ENCODE measurements at regions not wholly inside any gene's neighbourhood (a gene's known extent, or its start where the extent isn't known, plus 50 kb on each side); places are given as distances from the start of the nearest gene placed in this dataset.

DNA sequence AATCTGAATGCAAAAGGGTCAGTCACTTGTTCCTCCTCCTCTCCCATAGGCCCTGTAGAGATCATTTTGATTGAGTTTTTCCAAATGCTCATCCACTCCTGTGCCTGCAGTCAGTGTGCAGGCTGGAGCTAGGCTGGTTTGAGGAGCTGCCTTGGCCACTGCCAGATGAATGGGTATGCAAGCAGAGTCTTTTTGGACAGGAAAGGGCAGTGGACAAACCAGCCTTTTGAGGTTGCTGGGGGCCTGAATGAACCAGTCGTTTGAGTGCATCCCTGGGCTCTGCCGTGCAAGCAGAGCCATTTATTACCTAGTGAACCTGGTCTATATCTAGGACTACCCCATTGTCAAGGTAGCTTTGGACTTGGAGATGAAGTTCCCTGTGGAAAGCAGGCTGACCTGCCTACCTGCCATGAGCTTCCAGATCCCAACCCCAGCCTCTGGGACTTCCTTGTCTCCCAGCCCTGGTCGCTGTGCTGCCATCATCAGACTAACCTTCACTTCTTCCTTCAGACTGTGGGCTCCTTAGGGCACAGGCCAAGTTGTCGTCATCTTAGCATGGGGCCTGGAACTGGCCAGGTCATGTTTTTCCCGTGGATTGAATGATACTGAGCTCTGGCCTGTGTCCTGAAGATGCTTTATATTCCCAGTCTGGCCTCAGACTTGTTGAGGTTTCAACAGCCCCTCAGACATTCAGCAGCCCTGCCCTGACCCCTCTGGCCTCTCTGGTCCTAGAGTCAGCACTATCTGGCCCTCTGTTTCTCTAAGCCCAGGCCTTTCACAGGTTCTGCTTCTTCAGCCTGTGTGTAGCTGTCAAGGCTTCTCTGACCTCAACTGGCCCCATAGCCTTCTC lies 55.5 kb upstream of the PRR23C start:
- Histone ChIP-seq H3K4me3 (no peak overlapping the region), H3K79me2 (ENCODE audit: control insufficient read depth, insufficient read depth, low read length) (no peaks in the 10 kb centered on the region), H3K27me3 (replicated peaks in 1 of 2; ENCODE audit: control insufficient read depth in 2 of 2, insufficient read depth in 2 of 2, low read length in 1 of 2) (no peaks in the 10 kb centered on the region), H3K4me1 (ENCODE audit: control insufficient read depth, insufficient read depth, low read length) (no peaks in the 10 kb centered on the region), H3K9me3 (replicated peaks; ENCODE audit: control insufficient read depth, insufficient read depth, low read length) (no peaks in the 10 kb centered on the region), H3K9ac (ENCODE audit: control insufficient read depth, insufficient read depth, low read length) (no peak overlapping the region), H3K27ac (ENCODE audit: control insufficient read depth, insufficient read depth) (no peak overlapping the region), H3K4me2 (ENCODE audit: control insufficient read depth, insufficient read depth) (no peak overlapping the region), H2AFZ (ENCODE audit: control insufficient read depth, low read depth, low read length) (no peak overlapping the region), H3K36me3 (ENCODE audit: control insufficient read depth in 2 of 2, insufficient read depth in 2 of 2, low read length in 1 of 2) (no peaks in the 10 kb centered on the region), H4K20me1 (ENCODE audit: control insufficient read depth, insufficient read depth) (no peaks in the 10 kb centered on the region)
- ChIA-PET RAD21 (ENCODE audit: unreplicated experiment) (no interaction called here), SMC1A (ENCODE audit: uncharacterized antibody, unreplicated experiment) (no interaction called here), CTCF (interaction anchor here (5.5 kb wide), 1 partner anchor 12 kb away, joined by 24 read pairs; no protein-coding TSS in a partner anchor), POLR2A (no interaction called here)
- in situ Hi-C loops (cut with MboI) (loop anchor here (10.0 kb wide), 1 partner anchor 215 kb away; no protein-coding TSS in a partner anchor), intact Hi-C loops (cut with micrococcal nuclease; ENCODE audit: unreplicated experiment) (loop anchor here (10.0 kb wide), 1 partner anchor 155 kb away; the partner anchor contains the start of genes FOXL2 and FOXL2NB)
- DNase-seq (ENCODE audit: low read depth, low spot score) (no peak), ATAC-seq (no peak), FAIRE-seq (no peak)
- 1% methylated on average over 5 of the region's 5 CpGs for WGBS (ENCODE audit: insufficient coverage, insufficient replicate concordance, low lambda C conversion rate, missing lambda C conversion rate)
- no TSS peak for BruUV-seq (replicated peaks)
- TF ChIP-seq NBN (IDR thresholded peaks at IDR 0.05) (no peak), ZNF687 (IDR thresholded peaks at IDR 0.05) (no peak), ZNF274 (IDR thresholded peaks at IDR 0.05; ENCODE audit: insufficient read depth, insufficient read length) (no peak), HDGF (IDR thresholded peaks at IDR 0.05) (no peak), HDAC2 (IDR thresholded peaks at IDR 0.05) (no peak), NFYA (IDR thresholded peaks at IDR 0.05; ENCODE audit: borderline replicate concordance, low read depth, low read length) (no peak), CREB1 (IDR thresholded peaks at IDR 0.05; ENCODE audit: low read depth) (no peak), KLF5 (IDR thresholded peaks at IDR 0.05; ENCODE audit: partially characterized antibody) (no peak), RCOR1 (conservative IDR thresholded peaks at IDR 0.05; ENCODE audit: low read depth, low read length) (no peak), TCF3 (IDR thresholded peaks at IDR 0.05; ENCODE audit: borderline replicate concordance, insufficient read depth, low read depth, low read length) (no peak), ZNF217 (IDR thresholded peaks at IDR 0.05) (no peak)
- TF ChIP-seq, protein P1, sequence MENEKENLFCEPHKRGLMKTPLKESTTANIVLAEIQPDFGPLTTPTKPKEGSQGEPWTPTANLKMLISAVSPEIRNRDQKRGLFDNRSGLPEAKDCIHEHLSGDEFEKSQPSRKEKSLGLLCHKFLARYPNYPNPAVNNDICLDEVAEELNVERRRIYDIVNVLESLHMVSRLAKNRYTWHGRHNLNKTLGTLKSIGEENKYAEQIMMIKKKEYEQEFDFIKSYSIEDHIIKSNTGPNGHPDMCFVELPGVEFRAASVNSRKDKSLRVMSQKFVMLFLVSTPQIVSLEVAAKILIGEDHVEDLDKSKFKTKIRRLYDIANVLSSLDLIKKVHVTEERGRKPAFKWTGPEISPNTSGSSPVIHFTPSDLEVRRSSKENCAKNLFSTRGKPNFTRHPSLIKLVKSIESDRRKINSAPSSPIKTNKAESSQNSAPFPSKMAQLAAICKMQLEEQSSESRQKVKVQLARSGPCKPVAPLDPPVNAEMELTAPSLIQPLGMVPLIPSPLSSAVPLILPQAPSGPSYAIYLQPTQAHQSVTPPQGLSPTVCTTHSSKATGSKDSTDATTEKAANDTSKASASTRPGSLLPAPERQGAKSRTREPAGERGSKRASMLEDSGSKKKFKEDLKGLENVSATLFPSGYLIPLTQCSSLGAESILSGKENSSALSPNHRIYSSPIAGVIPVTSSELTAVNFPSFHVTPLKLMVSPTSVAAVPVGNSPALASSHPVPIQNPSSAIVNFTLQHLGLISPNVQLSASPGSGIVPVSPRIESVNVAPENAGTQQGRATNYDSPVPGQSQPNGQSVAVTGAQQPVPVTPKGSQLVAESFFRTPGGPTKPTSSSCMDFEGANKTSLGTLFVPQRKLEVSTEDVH (IDR thresholded peaks at IDR 0.05; ENCODE audit: low read depth, partially characterized antibody): no peak
- TF ChIP-seq, protein P2, sequence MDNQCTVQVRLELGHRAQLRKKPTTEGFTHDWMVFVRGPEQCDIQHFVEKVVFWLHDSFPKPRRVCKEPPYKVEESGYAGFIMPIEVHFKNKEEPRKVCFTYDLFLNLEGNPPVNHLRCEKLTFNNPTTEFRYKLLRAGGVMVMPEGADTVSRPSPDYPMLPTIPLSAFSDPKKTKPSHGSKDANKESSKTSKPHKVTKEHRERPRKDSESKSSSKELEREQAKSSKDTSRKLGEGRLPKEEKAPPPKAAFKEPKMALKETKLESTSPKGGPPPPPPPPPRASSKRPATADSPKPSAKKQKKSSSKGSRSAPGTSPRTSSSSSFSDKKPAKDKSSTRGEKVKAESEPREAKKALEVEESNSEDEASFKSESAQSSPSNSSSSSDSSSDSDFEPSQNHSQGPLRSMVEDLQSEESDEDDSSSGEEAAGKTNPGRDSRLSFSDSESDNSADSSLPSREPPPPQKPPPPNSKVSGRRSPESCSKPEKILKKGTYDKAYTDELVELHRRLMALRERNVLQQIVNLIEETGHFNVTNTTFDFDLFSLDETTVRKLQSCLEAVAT (IDR thresholded peaks at IDR 0.05): no peak
- TF ChIP-seq, protein P3, sequence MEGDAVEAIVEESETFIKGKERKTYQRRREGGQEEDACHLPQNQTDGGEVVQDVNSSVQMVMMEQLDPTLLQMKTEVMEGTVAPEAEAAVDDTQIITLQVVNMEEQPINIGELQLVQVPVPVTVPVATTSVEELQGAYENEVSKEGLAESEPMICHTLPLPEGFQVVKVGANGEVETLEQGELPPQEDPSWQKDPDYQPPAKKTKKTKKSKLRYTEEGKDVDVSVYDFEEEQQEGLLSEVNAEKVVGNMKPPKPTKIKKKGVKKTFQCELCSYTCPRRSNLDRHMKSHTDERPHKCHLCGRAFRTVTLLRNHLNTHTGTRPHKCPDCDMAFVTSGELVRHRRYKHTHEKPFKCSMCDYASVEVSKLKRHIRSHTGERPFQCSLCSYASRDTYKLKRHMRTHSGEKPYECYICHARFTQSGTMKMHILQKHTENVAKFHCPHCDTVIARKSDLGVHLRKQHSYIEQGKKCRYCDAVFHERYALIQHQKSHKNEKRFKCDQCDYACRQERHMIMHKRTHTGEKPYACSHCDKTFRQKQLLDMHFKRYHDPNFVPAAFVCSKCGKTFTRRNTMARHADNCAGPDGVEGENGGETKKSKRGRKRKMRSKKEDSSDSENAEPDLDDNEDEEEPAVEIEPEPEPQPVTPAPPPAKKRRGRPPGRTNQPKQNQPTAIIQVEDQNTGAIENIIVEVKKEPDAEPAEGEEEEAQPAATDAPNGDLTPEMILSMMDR (IDR thresholded peaks at IDR 0.05 in 2 of 3, conservative IDR thresholded peaks at IDR 0.05 in 1 of 3; ENCODE audit: control insufficient read depth in 2 of 3, extremely low read depth in 1 of 3, insufficient read depth in 1 of 3, low read depth in 3 of 3, low read length in 3 of 3): no peak

All from GM12878 (cell line).